GM12891 (cell line): ENCODE measurements at regions not wholly inside any gene's neighbourhood (a gene's known extent, or its start where the extent isn't known, plus 50 kb on each side); places are given as distances from the start of the nearest gene placed in this dataset.

ENCODE experiments used
- POLR2A ChIP-seq: IDR thresholded peaks from 2 replicates; pipeline ENCODE4 v1.6.1; 2011; ENCODE audit warnings: low read depth, low read length, control low read depth
- POLR2AphosphoS5 ChIP-seq: IDR thresholded peaks from 2 replicates; pipeline ENCODE4 v1.6.1; 2011; ENCODE audit warnings: low read depth, low read length, control low read depth

GRCh38 chr4:65223601-65224000 lies 446.7 kb downstream of the EPHA5 start:
- TF ChIP-seq POLR2A = no peak
- TF ChIP-seq POLR2AphosphoS5 = no peak
